CD4-positive, alpha-beta T cell (primary cell): ENCODE measurements at regions not wholly inside any gene's neighbourhood (a gene's known extent, or its start where the extent isn't known, plus 50 kb on each side); places are given as distances from the start of the nearest gene placed in this dataset.

ENCODE experiments used
- ATAC-seq: fragments of 200-7000 bp; cut with Tn5 transposase; one replicate; pipeline ENCODE4 v1.10.0; 2022; ENCODE audit warnings: mild to moderate bottlenecking; ENCODE audit not compliant: poor library complexity
- CTCF ChIA-PET: fragments of 350-600 bp; sonication (Branson Sonifier 250); formaldehyde crosslinking; loops from one replicate; lab custom pipeline; 2021; ENCODE audit warnings: antibody characterized with exemption, inconsistent platforms; lab: Charles Lee
- POLR2A ChIA-PET: fragments of 350-600 bp; sonication (Branson Sonifier 250); formaldehyde crosslinking; loops from one replicate; lab custom pipeline; 2021; ENCODE audit warnings: antibody characterized with exemption, inconsistent platforms; lab: Charles Lee
- DNase-seq, 14 experiments: peaks; one replicate each; pipeline ENCODE4 v3.0.0-alpha.2; 2013 to 2020; ENCODE audit warnings: mixed read lengths in 2 of 14
- H3K27ac ChIP-seq, 2 donors: one replicate each; pipeline versions ENCODE4 v1.5.1 to v1.7.0; 2013; ENCODE audit warnings: low read length in 2 of 2, low read depth in 1 of 2, mild to moderate bottlenecking in 1 of 2
- H3K27me3 ChIP-seq, 2 experiments: 1 replicate in 1 of 2; 2 replicates in 1 of 2; pipeline versions ENCODE4 v1.6.1 to v1.7.0; 2013; ENCODE audit warnings: low read length in 2 of 2, control low read depth in 1 of 2, mild to moderate bottlenecking in 1 of 2, moderate library complexity in 1 of 2; ENCODE audit not compliant: insufficient read depth in 2 of 2, control insufficient read depth in 1 of 2
- H3K36me3 ChIP-seq: one replicate; pipeline ENCODE4 v1.6.1; 2013; ENCODE audit warnings: low read length, control low read depth; ENCODE audit not compliant: insufficient read depth
- H3K4me1 ChIP-seq: one replicate; pipeline ENCODE4 v1.6.1; 2013; ENCODE audit warnings: low read length, control low read depth; ENCODE audit not compliant: insufficient read depth
- H3K4me3 ChIP-seq: one replicate; pipeline ENCODE4 v1.5.1; 2013; ENCODE audit warnings: mild to moderate bottlenecking, low read length, moderate library complexity
- H3K9me3 ChIP-seq, 2 experiments: 1 replicate in 1 of 2; 2 replicates in 1 of 2; pipeline versions ENCODE4 v1.6.1 to v1.7.0; 2013; ENCODE audit warnings: low read length in 2 of 2, mild to moderate bottlenecking in 2 of 2, control low read depth in 1 of 2, moderate library complexity in 1 of 2; ENCODE audit not compliant: control insufficient read depth in 1 of 2, insufficient read depth in 1 of 2
- H3K27ac Mint-ChIP-seq: one replicate; pipeline ENCODE4 v1.8.0; 2020; ENCODE audit warnings: mixed read lengths
- H3K27me3 Mint-ChIP-seq: one replicate; pipeline ENCODE4 v1.8.0; 2021; ENCODE audit warnings: mixed read lengths
- H3K36me3 Mint-ChIP-seq: one replicate; pipeline ENCODE4 v1.8.0; 2021; ENCODE audit warnings: low read depth, mixed read lengths
- H3K4me1 Mint-ChIP-seq: one replicate; pipeline ENCODE4 v1.8.0; 2021; ENCODE audit warnings: low read depth, mixed read lengths
- H3K4me3 Mint-ChIP-seq: one replicate; pipeline ENCODE4 v1.8.0; 2020; ENCODE audit warnings: mild to moderate bottlenecking, mixed read lengths
- H3K9me3 Mint-ChIP-seq: one replicate; pipeline ENCODE4 v1.8.0; 2020; ENCODE audit warnings: mixed read lengths
- intact Hi-C, 2 experiments: fragments of 100-400 bp; cut with DNase I in 1 of 2; cut with micrococcal nuclease in 1 of 2; formaldehyde crosslinking; loops; one replicate each; pipeline versions ENCODE4 v1.15.1 to v1.9.0; 2023 to 2025; cut with DNase I, micrococcal nuclease
- TF ChIP-seq, protein P1 (sequence below): fragments of 200-600 bp; IDR thresholded peaks from one replicate; pipeline ENCODE4 v1.8.0; 2022; ENCODE audit warnings: antibody characterized with exemption, mild to moderate bottlenecking

DNA sequence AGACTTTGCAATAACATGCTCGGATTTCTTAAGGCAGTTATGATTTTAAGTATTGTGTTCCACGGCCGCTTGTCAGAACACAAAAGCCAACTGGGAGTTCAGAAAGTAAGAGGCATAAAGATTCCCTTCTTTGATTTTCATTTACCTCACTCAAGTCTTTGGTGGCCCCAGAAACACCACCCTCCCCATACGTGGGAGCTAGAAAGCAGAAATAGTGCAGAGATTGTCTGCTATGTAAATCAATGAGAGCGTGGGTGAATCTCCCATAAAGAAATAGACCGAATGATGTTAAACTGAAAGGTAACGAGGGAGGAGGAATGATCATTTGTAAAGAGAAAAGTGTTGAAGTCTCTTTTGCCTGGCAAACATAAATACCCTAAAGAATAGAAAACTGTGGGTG, 322.1 kb upstream of the ETAA1 start:
- H3K36me3 Mint-ChIP-seq: no peaks in the 10 kb centered on the region
- CTCF ChIA-PET: no interaction called here
- intact Hi-C loops: no loop called here

DNA sequence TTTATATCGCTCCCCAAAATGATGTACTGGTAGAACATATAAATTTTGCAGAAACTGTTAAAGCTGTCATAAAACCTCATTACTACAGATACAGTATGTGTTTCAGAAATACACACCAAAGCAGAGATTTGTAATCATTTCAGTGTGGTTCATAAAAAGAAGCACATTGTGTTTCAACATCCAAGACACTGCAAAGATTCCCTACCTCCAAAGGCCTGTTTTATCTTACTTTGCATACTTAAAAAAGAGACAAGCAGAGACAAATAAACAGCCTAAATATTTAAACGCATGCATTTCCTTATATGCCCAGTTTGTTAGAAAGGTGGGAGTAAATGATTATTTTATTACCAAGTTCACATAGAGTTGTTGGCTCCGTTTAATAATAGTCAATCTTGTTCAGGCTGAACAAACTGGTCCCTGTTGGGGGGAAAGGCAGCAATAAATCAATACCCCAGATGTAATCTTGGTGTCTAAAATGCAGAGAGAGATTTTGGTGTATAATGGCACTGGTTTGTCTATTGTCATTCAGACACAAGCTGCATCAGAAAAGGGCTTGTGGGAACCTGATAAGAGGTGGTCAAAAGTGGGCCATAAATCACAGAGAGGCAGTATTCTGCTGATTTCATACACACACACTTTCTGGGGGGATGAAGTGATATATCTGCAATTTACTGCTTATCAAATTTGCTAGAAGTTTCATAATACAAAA, 321.4 kb upstream of the ETAA1 start:
- Mint-ChIP-seq H3K9me3 (peaks cover 11% of the 10 kb centered on the region), H3K4me3 (no peak overlapping the region), H3K27me3 (no peaks in the 10 kb centered on the region), H3K27ac (no peak overlapping the region), H3K36me3 (no peaks in the 10 kb centered on the region), H3K4me1 (no peaks in the 10 kb centered on the region)
- POLR2A ChIA-PET: no interaction called here
- no peaks in the 10 kb centered on the region for H3K4me1 ChIP-seq
- ATAC-seq (no peak), DNase-seq (no peak)
- H3K36me3 ChIP-seq: no peaks in the 10 kb centered on the region
- intact Hi-C loops: no loop called here
- no peaks in the 10 kb centered on the region for H3K27me3 ChIP-seq
- TF ChIP-seq, protein P1, sequence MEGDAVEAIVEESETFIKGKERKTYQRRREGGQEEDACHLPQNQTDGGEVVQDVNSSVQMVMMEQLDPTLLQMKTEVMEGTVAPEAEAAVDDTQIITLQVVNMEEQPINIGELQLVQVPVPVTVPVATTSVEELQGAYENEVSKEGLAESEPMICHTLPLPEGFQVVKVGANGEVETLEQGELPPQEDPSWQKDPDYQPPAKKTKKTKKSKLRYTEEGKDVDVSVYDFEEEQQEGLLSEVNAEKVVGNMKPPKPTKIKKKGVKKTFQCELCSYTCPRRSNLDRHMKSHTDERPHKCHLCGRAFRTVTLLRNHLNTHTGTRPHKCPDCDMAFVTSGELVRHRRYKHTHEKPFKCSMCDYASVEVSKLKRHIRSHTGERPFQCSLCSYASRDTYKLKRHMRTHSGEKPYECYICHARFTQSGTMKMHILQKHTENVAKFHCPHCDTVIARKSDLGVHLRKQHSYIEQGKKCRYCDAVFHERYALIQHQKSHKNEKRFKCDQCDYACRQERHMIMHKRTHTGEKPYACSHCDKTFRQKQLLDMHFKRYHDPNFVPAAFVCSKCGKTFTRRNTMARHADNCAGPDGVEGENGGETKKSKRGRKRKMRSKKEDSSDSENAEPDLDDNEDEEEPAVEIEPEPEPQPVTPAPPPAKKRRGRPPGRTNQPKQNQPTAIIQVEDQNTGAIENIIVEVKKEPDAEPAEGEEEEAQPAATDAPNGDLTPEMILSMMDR: no peak
- CTCF ChIA-PET: no interaction called here
- no peak overlapping the region for H3K27ac ChIP-seq
- no peaks in the 10 kb centered on the region for H3K9me3 ChIP-seq
- H3K4me3 ChIP-seq: no peak overlapping the region

More for the DNA sequence above, 322.1 kb upstream of the ETAA1 start:
- ATAC-seq (no peak), DNase-seq (no peak)
- Histone ChIP-seq H3K36me3 (no peaks in the 10 kb centered on the region), H3K4me1 (no peaks in the 10 kb centered on the region), H3K27ac (no peak overlapping the region), H3K4me3 (no peak overlapping the region), H3K27me3 (no peaks in the 10 kb centered on the region), H3K9me3 (no peaks in the 10 kb centered on the region)
- POLR2A ChIA-PET: no interaction called here
- no peak overlapping the region for H3K4me3 Mint-ChIP-seq
- TF ChIP-seq, protein P1: no peak
- no peak overlapping the region for H3K27ac Mint-ChIP-seq
- H3K4me1 Mint-ChIP-seq: no peaks in the 10 kb centered on the region
- H3K27me3 Mint-ChIP-seq: no peaks in the 10 kb centered on the region
- peaks cover 11% of the 10 kb centered on the region for H3K9me3 Mint-ChIP-seq

DNA sequence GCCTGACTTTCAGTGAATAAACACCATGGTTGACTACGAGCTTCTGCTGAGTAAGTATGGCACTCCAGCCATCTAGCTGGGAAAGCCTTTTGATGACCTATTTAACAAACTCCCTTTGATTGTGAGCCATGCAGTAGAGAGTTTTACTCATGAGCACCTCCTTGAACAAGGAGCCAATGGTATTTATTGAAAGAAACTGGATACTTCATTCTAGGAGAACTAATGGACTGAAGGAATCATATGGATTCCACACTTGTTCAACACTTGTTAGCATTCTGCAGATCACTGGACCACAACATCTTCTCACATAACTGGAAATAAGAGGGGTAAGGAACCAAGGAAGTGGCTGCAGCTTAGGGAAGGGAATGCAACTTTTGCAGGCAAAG, 320.9 kb upstream of the ETAA1 start:
- Mint-ChIP-seq H3K27me3 (no peaks in the 10 kb centered on the region), H3K9me3 (peaks cover 11% of the 10 kb centered on the region), H3K36me3 (no peaks in the 10 kb centered on the region), H3K27ac (no peak overlapping the region), H3K4me1 (no peaks in the 10 kb centered on the region), H3K4me3 (no peak overlapping the region)
- POLR2A ChIA-PET: no interaction called here
- TF ChIP-seq, protein P1: no peak
- Histone ChIP-seq H3K27me3 (no peaks in the 10 kb centered on the region), H3K4me3 (no peak overlapping the region), H3K9me3 (no peaks in the 10 kb centered on the region), H3K4me1 (no peaks in the 10 kb centered on the region), H3K27ac (no peak overlapping the region), H3K36me3 (no peaks in the 10 kb centered on the region)
- no peak for DNase-seq
- no peak for ATAC-seq
- intact Hi-C loops: no loop called here
- CTCF ChIA-PET: no interaction called here
